Mesothelial cell of epicardium (in vitro differentiated cells): ENCODE measurements at regions not wholly inside any gene's neighbourhood (a gene's known extent, or its start where the extent isn't known, plus 50 kb on each side); places are given as distances from the start of the nearest gene placed in this dataset.

Experiments
- DNase-seq, 2 experiments: peaks; one replicate each; pipeline ENCODE4 v3.0.0; 2021; ENCODE audit warnings: low spot score in 2 of 2; ENCODE audit not compliant: unreplicated experiment in 2 of 2
- H3K27ac Mint-ChIP-seq: 2 replicates; pipeline ENCODE4 v1.8.0; 2021; ENCODE audit warnings: mixed read lengths
- H3K27me3 Mint-ChIP-seq: 2 replicates; pipeline ENCODE4 v1.8.0; 2021; ENCODE audit warnings: low read depth, mixed read lengths
- H3K36me3 Mint-ChIP-seq: 2 replicates; pipeline ENCODE4 v1.8.0; 2021; ENCODE audit warnings: mixed read lengths
- H3K4me1 Mint-ChIP-seq: 2 replicates; pipeline ENCODE4 v1.8.0; 2021; ENCODE audit warnings: mixed read lengths
- H3K4me3 Mint-ChIP-seq: 2 replicates; pipeline ENCODE4 v1.8.0; 2021; ENCODE audit warnings: mild to moderate bottlenecking, moderate library complexity, mixed read lengths
- H3K9me3 Mint-ChIP-seq: 2 replicates; pipeline ENCODE4 v1.8.0; 2021; ENCODE audit warnings: mixed read lengths
- TF ChIP-seq, protein P1 (sequence below): fragments of 200-600 bp; sonication (generic); IDR thresholded peaks from one replicate; pipeline ENCODE4 v1.5.0; 2021; ENCODE audit warnings: antibody characterized with exemption; ENCODE audit not compliant: unreplicated experiment

DNA sequence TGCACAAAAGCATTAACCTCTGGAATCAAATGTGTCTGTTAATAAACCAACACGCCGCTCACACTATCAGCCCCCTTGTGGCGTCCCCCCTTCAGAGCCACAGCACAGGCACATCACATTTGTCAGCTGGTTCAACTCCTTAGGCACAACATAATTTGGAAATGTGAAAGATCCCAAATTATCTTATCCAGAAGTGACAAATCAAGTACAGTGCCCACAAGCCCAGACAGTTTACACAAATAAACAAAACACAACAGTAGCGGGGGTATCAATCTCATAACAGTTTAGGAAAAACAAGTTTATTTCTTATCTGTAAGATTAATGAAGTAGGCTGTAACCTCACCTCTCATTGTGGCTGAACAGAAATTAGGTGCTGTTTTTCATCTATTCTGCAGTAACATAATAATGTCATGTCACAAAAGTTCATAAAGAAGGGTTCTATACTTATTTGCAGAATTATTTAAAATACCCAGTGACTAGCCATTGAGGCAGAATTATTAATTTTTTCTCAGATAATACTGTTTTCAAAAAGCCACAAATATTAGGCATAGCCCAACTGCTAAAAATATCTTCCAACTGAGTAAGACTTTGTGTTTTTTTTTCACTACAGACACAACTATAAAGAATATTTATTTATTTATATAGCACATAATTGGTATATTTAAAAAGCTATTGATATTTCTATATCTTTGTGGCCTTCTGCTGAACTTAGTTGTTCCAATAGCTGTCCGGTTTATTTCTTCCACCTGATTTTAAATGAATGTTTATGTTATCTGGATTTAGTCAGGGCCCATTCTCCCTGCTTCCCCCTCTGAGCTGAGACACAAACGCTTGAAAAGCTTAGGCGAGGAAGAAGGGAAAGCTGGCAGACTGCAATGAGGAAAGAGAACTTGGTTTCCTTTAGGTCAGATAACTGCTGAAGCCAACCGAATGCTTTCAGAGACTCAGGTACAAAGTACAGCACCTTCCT lies 214.7 kb downstream of the QDPR start:
- no peak overlapping the region for H3K27ac Mint-ChIP-seq
- TF ChIP-seq, protein P1, sequence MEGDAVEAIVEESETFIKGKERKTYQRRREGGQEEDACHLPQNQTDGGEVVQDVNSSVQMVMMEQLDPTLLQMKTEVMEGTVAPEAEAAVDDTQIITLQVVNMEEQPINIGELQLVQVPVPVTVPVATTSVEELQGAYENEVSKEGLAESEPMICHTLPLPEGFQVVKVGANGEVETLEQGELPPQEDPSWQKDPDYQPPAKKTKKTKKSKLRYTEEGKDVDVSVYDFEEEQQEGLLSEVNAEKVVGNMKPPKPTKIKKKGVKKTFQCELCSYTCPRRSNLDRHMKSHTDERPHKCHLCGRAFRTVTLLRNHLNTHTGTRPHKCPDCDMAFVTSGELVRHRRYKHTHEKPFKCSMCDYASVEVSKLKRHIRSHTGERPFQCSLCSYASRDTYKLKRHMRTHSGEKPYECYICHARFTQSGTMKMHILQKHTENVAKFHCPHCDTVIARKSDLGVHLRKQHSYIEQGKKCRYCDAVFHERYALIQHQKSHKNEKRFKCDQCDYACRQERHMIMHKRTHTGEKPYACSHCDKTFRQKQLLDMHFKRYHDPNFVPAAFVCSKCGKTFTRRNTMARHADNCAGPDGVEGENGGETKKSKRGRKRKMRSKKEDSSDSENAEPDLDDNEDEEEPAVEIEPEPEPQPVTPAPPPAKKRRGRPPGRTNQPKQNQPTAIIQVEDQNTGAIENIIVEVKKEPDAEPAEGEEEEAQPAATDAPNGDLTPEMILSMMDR = no peak
- DNase-seq = no peak

DNA sequence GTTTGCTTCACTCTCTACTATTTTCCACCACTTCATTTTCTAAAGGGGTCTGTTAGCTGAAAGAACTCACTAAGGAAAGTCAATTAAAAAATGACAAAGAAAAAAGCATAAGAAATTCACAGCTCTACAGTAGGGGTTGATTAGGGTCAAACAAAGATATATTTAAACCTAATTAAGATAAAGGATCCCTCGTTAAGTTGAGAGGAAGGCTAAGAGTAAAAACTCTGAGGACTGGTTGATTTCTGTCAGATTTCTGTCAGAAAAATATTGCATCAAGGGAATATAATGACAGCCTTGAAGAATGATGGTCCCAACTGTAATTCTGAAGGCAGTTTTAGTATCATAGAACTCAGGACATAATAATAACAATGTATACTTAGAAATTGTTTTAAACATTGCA lies 218.0 kb downstream of the QDPR start:
- Mint-ChIP-seq H3K36me3 (no peaks in the 10 kb centered on the region), H3K9me3 (no peaks in the 10 kb centered on the region), H3K27ac (no peak overlapping the region), H3K4me3 (no peak overlapping the region), H3K27me3 (peaks cover 2% of the 10 kb centered on the region), H3K4me1 (peaks cover 4% of the 10 kb centered on the region)
- TF ChIP-seq, protein P1 = no peak
- no peak for DNase-seq

More for the DNA sequence above, 214.7 kb downstream of the QDPR start:
- Mint-ChIP-seq H3K27me3 (peaks cover 2% of the 10 kb centered on the region), H3K4me3 (no peak overlapping the region), H3K9me3 (peaks cover 10% of the 10 kb centered on the region), H3K4me1 (peaks cover 2% of the 10 kb centered on the region), H3K36me3 (no peaks in the 10 kb centered on the region)

DNA sequence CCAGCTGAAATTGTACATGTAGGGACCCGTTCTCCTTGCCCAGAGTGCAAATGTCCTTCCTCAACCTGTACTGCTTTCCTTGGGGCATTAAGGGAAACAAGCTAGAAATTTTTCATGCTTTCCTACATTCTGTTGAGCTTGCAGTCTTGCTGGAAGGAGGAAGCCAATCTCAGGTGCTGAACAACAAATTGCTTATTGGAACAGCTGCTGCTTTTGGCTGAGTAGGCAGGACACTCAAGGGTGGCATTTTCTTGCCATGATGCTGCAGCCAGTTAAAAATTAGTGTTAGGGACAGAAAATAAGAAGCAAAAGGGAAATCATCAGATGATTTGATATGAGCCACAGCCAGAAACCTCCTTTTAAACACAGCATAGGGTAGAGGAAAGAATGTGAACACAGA lies 223.7 kb downstream of the QDPR start:
- Mint-ChIP-seq H3K4me3 (no peak overlapping the region), H3K36me3 (no peaks in the 10 kb centered on the region), H3K4me1 (peaks cover 7% of the 10 kb centered on the region), H3K9me3 (no peaks in the 10 kb centered on the region), H3K27me3 (peaks cover 6% of the 10 kb centered on the region), H3K27ac (no peak overlapping the region)
- TF ChIP-seq, protein P1 = no peak
- DNase-seq = no peak

GRCh38 chr4:17286752-17287460 lies 225.0 kb downstream of the QDPR start:
- H3K27ac Mint-ChIP-seq = no peak overlapping the region
- TF ChIP-seq, protein P1 = no peak
- DNase-seq = no peak
- H3K4me1 Mint-ChIP-seq = peaks cover 7% of the 10 kb centered on the region
- no peak overlapping the region for H3K4me3 Mint-ChIP-seq
- H3K9me3 Mint-ChIP-seq = no peaks in the 10 kb centered on the region
- no peaks in the 10 kb centered on the region for H3K36me3 Mint-ChIP-seq
- peaks cover 10% of the 10 kb centered on the region for H3K27me3 Mint-ChIP-seq

GRCh38 chr4:17285747-17286146 lies 226.1 kb downstream of the QDPR start:
- TF ChIP-seq, protein P1 = no peak
- H3K9me3 Mint-ChIP-seq = no peaks in the 10 kb centered on the region
- peaks cover 12% of the 10 kb centered on the region for H3K27me3 Mint-ChIP-seq
- peaks cover 7% of the 10 kb centered on the region for H3K4me1 Mint-ChIP-seq
- H3K27ac Mint-ChIP-seq = no peak overlapping the region
- DNase-seq = no peak
- no peaks in the 10 kb centered on the region for H3K36me3 Mint-ChIP-seq
- H3K4me3 Mint-ChIP-seq = no peak overlapping the region
